PC-3 (cell line): ENCODE measurements at regions not wholly inside any gene's neighbourhood (a gene's known extent, or its start where the extent isn't known, plus 50 kb on each side); places are given as distances from the start of the nearest gene placed in this dataset.
A peak's percentile ranks its signal among the peaks of the same experiment; 100 is the strongest.
"Not testable (repeated sequence)": the region's sequence is repeated elsewhere in the genome, so short reads cannot be mapped to it uniquely, and the experiment has no call there.

ENCODE experiments used
- ATAC-seq: fragments of 200-7000 bp; cut with Tn5 transposase; 2 replicates; pipeline ENCODE4 v1.9.1; 2020; ENCODE audit warnings: mild to moderate bottlenecking, moderate library complexity
- BruUV-seq: library from RNA; stranded (reverse); fragments of 400-500 nt; replicated peaks from 2 replicates; lab custom pipeline; 2021; lab: Mats Ljungman, UMichigan
- CTCF ChIA-PET: fragments of 300-600 bp; sonication (Branson Sonifier 250); formaldehyde crosslinking; loops from one replicate; lab custom pipeline; 2022; ENCODE audit warnings: antibody characterized with exemption; lab: Charles Lee
- POLR2A ChIA-PET: fragments of 300-600 bp; sonication (Branson Sonifier 250); formaldehyde crosslinking; loops from one replicate; lab custom pipeline; 2022; ENCODE audit warnings: antibody characterized with exemption; ENCODE audit not compliant: unreplicated experiment; lab: Charles Lee
- DNase-seq: peaks from one replicate; pipeline ENCODE4 v3.0.0-alpha.2; 2015
- H2AFZ ChIP-seq: fragments of 300-600 bp; sonication (generic); 2 replicates; pipeline ENCODE4 v1.6.0; 2016; ENCODE audit warnings: antibody characterized with exemption, low read length
- H3F3A ChIP-seq: fragments of 300-600 bp; sonication (generic); one replicate; pipeline ENCODE4 v1.6.0; 2017; ENCODE audit warnings: antibody characterized with exemption, low read length, control low read depth, mild to moderate bottlenecking; ENCODE audit not compliant: unreplicated experiment
- H3K27ac ChIP-seq: fragments of 300-600 bp; sonication (generic); 2 replicates; pipeline ENCODE4 v1.5.1; 2016; ENCODE audit warnings: mild to moderate bottlenecking, low read length
- H3K27me3 ChIP-seq: fragments of 300-600 bp; sonication (generic); 2 replicates; pipeline ENCODE4 v1.6.1; 2016; ENCODE audit warnings: low read length, mixed read lengths
- H3K36me3 ChIP-seq: fragments of 300-600 bp; sonication (generic); 2 replicates; pipeline ENCODE4 v1.6.1; 2016; ENCODE audit warnings: low read depth, mixed run types, low read length, mixed read lengths
- H3K4me1 ChIP-seq: fragments of 300-600 bp; sonication (generic); 2 replicates; pipeline ENCODE4 v1.5.1; 2016; ENCODE audit warnings: low read length; ENCODE audit not compliant: insufficient read depth
- H3K4me2 ChIP-seq: fragments of 300-600 bp; sonication (generic); 2 replicates; pipeline ENCODE4 v1.6.0; 2016; ENCODE audit warnings: low read length
- H3K4me3 ChIP-seq: fragments of 300-600 bp; sonication (generic); 2 replicates; pipeline ENCODE4 v1.5.1; 2016; ENCODE audit warnings: mild to moderate bottlenecking, low read length, mixed read lengths
- H3K79me2 ChIP-seq: fragments of 300-600 bp; sonication (generic); 2 replicates; pipeline ENCODE4 v1.6.1; 2017; ENCODE audit warnings: low read length, mixed read lengths
- H3K9ac ChIP-seq: fragments of 300-600 bp; sonication (generic); 2 replicates; pipeline ENCODE4 v1.6.0; 2016; ENCODE audit warnings: mild to moderate bottlenecking, low read length
- H3K9me2 ChIP-seq: fragments of 300-600 bp; sonication (generic); replicated peaks from 2 replicates; pipeline ENCODE4 v1.6.1; 2016; ENCODE audit warnings: mixed run types, low read length, mixed read lengths
- H3K9me3 ChIP-seq: fragments of 300-600 bp; sonication (generic); 2 replicates; pipeline ENCODE4 v1.6.1; 2016; ENCODE audit warnings: low read length, mixed read lengths
- H4K20me1 ChIP-seq: fragments of 300-600 bp; sonication (generic); 2 replicates; pipeline ENCODE4 v1.6.1; 2016; ENCODE audit warnings: low read length, mixed read lengths
- CTCF ChIP-seq: fragments of 300-600 bp; sonication (generic); conservative IDR thresholded peaks from 2 replicates; pipeline ENCODE4 v1.5.1; 2017; ENCODE audit warnings: antibody characterized with exemption, low read depth, mild to moderate bottlenecking, low read length
- EZH2 ChIP-seq: fragments of 300-600 bp; sonication (generic); IDR thresholded peaks from one replicate; pipeline ENCODE4 v1.6.1; 2017; ENCODE audit warnings: antibody characterized with exemption, mild to moderate bottlenecking, low read length; ENCODE audit not compliant: unreplicated experiment
- EZH2phosphoT487 ChIP-seq: fragments of 300-600 bp; sonication (generic); IDR thresholded peaks from 2 replicates; pipeline ENCODE4 v1.6.1; 2018; ENCODE audit warnings: mild to moderate bottlenecking, antibody characterized with exemption, low read length, borderline replicate concordance
- intact Hi-C: fragments of 100-400 bp; cut with micrococcal nuclease; formaldehyde crosslinking; loops from 2 replicates; pipeline ENCODE4 v1.9.0; 2023

DNA sequence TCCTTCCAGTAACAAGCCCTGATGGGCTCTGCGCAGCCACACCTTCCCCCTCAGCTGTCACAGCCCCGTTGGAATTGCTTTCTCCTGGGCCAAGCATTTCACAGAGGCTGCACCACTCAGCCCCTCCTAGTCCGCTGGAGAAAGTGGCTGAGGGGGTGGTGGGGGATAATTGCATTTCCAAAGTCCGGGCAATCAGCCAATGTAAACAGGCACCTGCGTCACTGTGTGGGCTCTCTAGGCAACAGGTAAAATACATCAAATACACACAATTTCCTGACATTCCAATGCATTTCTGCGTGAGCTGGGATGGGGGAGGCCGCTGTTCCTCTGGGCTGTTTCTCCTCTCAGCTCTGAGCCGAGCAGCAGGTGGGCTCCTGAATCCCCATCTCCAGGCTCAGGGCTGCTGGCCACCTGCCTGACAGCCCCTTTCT lies 281.1 kb downstream of the ADGRD1 start:
- H3K36me3 ChIP-seq, H3K9ac ChIP-seq, POLR2A ChIA-PET, H3K9me2 ChIP-seq, H3K9me3 ChIP-seq, intact Hi-C loops, H2AFZ ChIP-seq, CTCF ChIA-PET, H3F3A ChIP-seq, H3K4me3 ChIP-seq, H4K20me1 ChIP-seq, BruUV-seq, H3K4me1 ChIP-seq, DNase-seq, H3K79me2 ChIP-seq: not testable (repeated sequence)
- peak; percentile 87 for ATAC-seq
- Histone ChIP-seq H3K4me2 (peak overlapping the region; percentile 37; the same call in 1 of the 2 replicates), H3K27ac (0 out of 2 replicates have a peak overlapping the region, but pooled peaks have one; percentile 26), H3K27me3 (peaks cover 15% of the 10 kb centered on the region)

GRCh38 chr12:131235871-131236271 lies 282.2 kb downstream of the ADGRD1 start:
- no peak for TF ChIP-seq CTCF
- TF ChIP-seq EZH2 = no peak
- TF ChIP-seq EZH2phosphoT487 = no peak
- no peaks in the 10 kb centered on the region for H3F3A ChIP-seq
- H3K4me3 ChIP-seq = no peak overlapping the region
- BruUV-seq = no TSS peak
- no peak overlapping the region for H2AFZ ChIP-seq
- DNase-seq (no peak), ATAC-seq (no peak)
- POLR2A ChIA-PET = no interaction called here
- no peak overlapping the region for H3K4me2 ChIP-seq
- no peaks in the 10 kb centered on the region for H3K9me3 ChIP-seq
- H3K79me2 ChIP-seq = no peaks in the 10 kb centered on the region
- intact Hi-C loops = no loop called here
- peaks cover 5% of the 10 kb centered on the region; the same call in 1 of the 2 replicates for H3K27me3 ChIP-seq
- H3K36me3 ChIP-seq = no peaks in the 10 kb centered on the region
- no peak overlapping the region for H3K9ac ChIP-seq
- no peaks in the 10 kb centered on the region for H4K20me1 ChIP-seq
- H3K4me1 ChIP-seq = peaks cover 6% of the 10 kb centered on the region
- CTCF ChIA-PET = no interaction called here
- no peak overlapping the region for H3K27ac ChIP-seq
- no peaks in the 10 kb centered on the region for H3K9me2 ChIP-seq

GRCh38 chr12:131239384-131240094 lies 285.8 kb downstream of the ADGRD1 start:
- no peaks in the 10 kb centered on the region for H4K20me1 ChIP-seq
- no peaks in the 10 kb centered on the region for H3K79me2 ChIP-seq
- H3K9ac ChIP-seq = no peak overlapping the region
- no peak overlapping the region for H3K27ac ChIP-seq
- no peak for ATAC-seq
- no peaks in the 10 kb centered on the region for H3K9me2 ChIP-seq
- no peak overlapping the region for H3K4me2 ChIP-seq
- no peaks in the 10 kb centered on the region for H3K36me3 ChIP-seq
- H3K9me3 ChIP-seq = no peaks in the 10 kb centered on the region
- intact Hi-C loops = no loop called here
- BruUV-seq = no TSS peak
- H3K27me3 ChIP-seq = no peaks in the 10 kb centered on the region
- ChIA-PET CTCF (interaction anchor here (0.7 kb wide), 1 partner anchor 29 kb away, joined by 5 read pairs; no protein-coding TSS in a partner anchor), POLR2A (no interaction called here)
- H3K4me1 ChIP-seq = peaks cover under 1% of the 10 kb centered on the region; the same call in 1 of the 2 replicates
- no peak overlapping the region for H2AFZ ChIP-seq
- no peak for DNase-seq
- TF ChIP-seq EZH2 (no peak), EZH2phosphoT487 (no peak), CTCF (no peak)
- H3K4me3 ChIP-seq = no peak overlapping the region
- no peaks in the 10 kb centered on the region for H3F3A ChIP-seq
